NOMO-1 treated with dmso at 0.1 percent for 144 hours (cell line): ENCODE measurements at regions not wholly inside any gene's neighbourhood (a gene's known extent, or its start where the extent isn't known, plus 50 kb on each side); places are given as distances from the start of the nearest gene placed in this dataset.

ENCODE experiments used
- DNase-seq: peaks from one replicate; lab custom pipeline; 2025; ENCODE audit not compliant: unreplicated experiment; lab: John Stamatoyannopoulos, UW

- no peak for DNase-seq
Measured at GRCh38 chr20:39946053-39946810, 742.8 kb downstream of the MAFB start.

GRCh38 chr20:39944861-39945260 is 744.2 kb downstream of the MAFB start:
- DNase-seq = no peak

GRCh38 chr20:39943336-39943735 is 745.7 kb downstream of the MAFB start:
- no peak for DNase-seq

- DNase-seq = no peak
Measured at GRCh38 chr20:39941245-39941644, 747.8 kb downstream of the MAFB start.

GRCh38 chr20:39939241-39939865 is 749.7 kb downstream of the MAFB start:
- no peak for DNase-seq

GRCh38 chr20:39936401-39936800 is 752.6 kb downstream of the MAFB start:
- no peak for DNase-seq

- DNase-seq = no peak
Measured at GRCh38 chr20:39935901-39936300, 753.1 kb downstream of the MAFB start.

GRCh38 chr20:39916236-39916765 is 772.7 kb downstream of the MAFB start:
- no peak for DNase-seq

GRCh38 chr20:39913274-39913673 is 775.8 kb downstream of the MAFB start:
- no peak for DNase-seq

GRCh38 chr20:39911497-39911896 is 777.5 kb downstream of the MAFB start:
- no peak for DNase-seq

GRCh38 chr20:39910536-39910935 is 778.5 kb downstream of the MAFB start:
- DNase-seq = no peak

GRCh38 chr20:39909447-39909846 is 779.6 kb downstream of the MAFB start:
- DNase-seq = no peak

- DNase-seq = no peak
Measured at GRCh38 chr20:39904476-39905112, 784.4 kb downstream of the MAFB start.

- DNase-seq = no peak
Measured at GRCh38 chr20:39903806-39904465, 785.1 kb downstream of the MAFB start.

GRCh38 chr20:39899881-39900280 is 789.2 kb downstream of the MAFB start:
- no peak for DNase-seq

GRCh38 chr20:39898467-39898852 is 790.6 kb downstream of the MAFB start:
- no peak for DNase-seq

GRCh38 chr20:39897781-39898466 is 791.1 kb downstream of the MAFB start:
- no peak for DNase-seq

- no peak for DNase-seq
Measured at GRCh38 chr20:39897058-39897457, 792.0 kb downstream of the MAFB start.

GRCh38 chr20:39894067-39894466 is 795.0 kb downstream of the MAFB start:
- no peak for DNase-seq

- DNase-seq = no peak
Measured at GRCh38 chr20:39893003-39893685, 795.9 kb downstream of the MAFB start.
